H1 (cell line): ENCODE measurements at regions not wholly inside any gene's neighbourhood (a gene's known extent, or its start where the extent isn't known, plus 50 kb on each side); places are given as distances from the start of the nearest gene placed in this dataset.

Source experiments
- CTCF ChIA-PET: fragments of 300-600 bp; sonication (Branson Sonifier 250); formaldehyde crosslinking; loops from one replicate; lab custom pipeline; 2021; ENCODE audit not compliant: partially characterized antibody; lab: Charles Lee
- POLR2A ChIA-PET: fragments of 300-600 bp; sonication (Branson Sonifier 250); formaldehyde crosslinking; loops from one replicate; lab custom pipeline; 2021; ENCODE audit warnings: inconsistent platforms; ENCODE audit not compliant: partially characterized antibody; lab: Charles Lee
- DNase-seq, 2 experiments: peaks; one replicate each; pipeline versions ENCODE4 v3.0.0 to v3.0.0-alpha.2; 2010 to 2022; ENCODE audit warnings: low spot score in 2 of 2, low read depth in 1 of 2, mixed read lengths in 1 of 2
- FAIRE-seq: peaks from 2 replicates; lab custom pipeline; 2011; peaks lifted over from hg19 to GRCh38; lab: Jason Lieb, UNC
- H2AFZ ChIP-seq: 2 replicates; pipeline ENCODE4 v1.8.1; 2012; ENCODE audit warnings: low read length, inconsistent platforms
- H2AK5ac ChIP-seq: 2 replicates; pipeline ENCODE4 v1.6.1; 2013; ENCODE audit warnings: low read depth, low read length
- H2BK120ac ChIP-seq: replicated peaks from 2 replicates; pipeline ENCODE3; 2013; ENCODE audit warnings: low read depth, low read length, inconsistent platforms
- H2BK12ac ChIP-seq: 2 replicates; pipeline ENCODE4 v1.6.1; 2013; ENCODE audit warnings: low read depth, low read length
- H2BK15ac ChIP-seq: 2 replicates; pipeline ENCODE4 v1.6.1; 2013; ENCODE audit warnings: low read length
- H2BK20ac ChIP-seq: 2 replicates; pipeline ENCODE4 v1.6.1; 2013; ENCODE audit warnings: low read length
- H2BK5ac ChIP-seq: 2 replicates; pipeline ENCODE4 v1.6.1; 2013; ENCODE audit warnings: low read depth, low read length
- H3K14ac ChIP-seq: 2 replicates; pipeline ENCODE4 v1.6.1; 2013; ENCODE audit warnings: inconsistent platforms; ENCODE audit not compliant: insufficient read length
- H3K18ac ChIP-seq: 2 replicates; pipeline ENCODE4 v1.6.1; 2013; ENCODE audit warnings: low read length; ENCODE audit errors: extremely low read depth
- H3K23ac ChIP-seq: 2 replicates; pipeline ENCODE4 v1.6.1; 2013; ENCODE audit warnings: inconsistent platforms; ENCODE audit not compliant: insufficient read length
- H3K23me2 ChIP-seq: 2 replicates; pipeline ENCODE4 v1.6.1; 2013; ENCODE audit warnings: low read depth, low read length
- H3K27ac ChIP-seq: 2 replicates; pipeline ENCODE4 v1.6.1; 2011; ENCODE audit warnings: low read depth, low read length, inconsistent platforms
- H3K27me3 ChIP-seq, 4 experiments: replicated peaks in 1 of 4; 1 replicate in 1 of 4; 2 replicates in 3 of 4; pipeline versions ENCODE4 v1.6.1 to v1.8.1; 2011 to 2013; ENCODE audit warnings: low read length in 3 of 4, mild to moderate bottlenecking in 3 of 4, inconsistent platforms in 2 of 4, mixed read lengths in 2 of 4, moderate library complexity in 1 of 4; ENCODE audit not compliant: control insufficient read depth in 3 of 4, insufficient read depth in 3 of 4; ENCODE audit errors: extremely low read depth in 1 of 4
- H3K36me3 ChIP-seq, 4 experiments: 2 replicates each; pipeline versions ENCODE4 v1.6.1 to v1.8.1; 2011 to 2013; ENCODE audit warnings: mild to moderate bottlenecking in 4 of 4, low read length in 3 of 4, moderate library complexity in 2 of 4, control low read depth in 1 of 4, inconsistent platforms in 1 of 4; ENCODE audit not compliant: insufficient read depth in 4 of 4, control insufficient read depth in 2 of 4
- H3K4ac ChIP-seq: replicated peaks from 2 replicates; pipeline ENCODE3; 2013; ENCODE audit warnings: low read length, low read depth, mixed read lengths, inconsistent platforms; ENCODE audit not compliant: insufficient read length
- H3K4me1 ChIP-seq, 4 experiments: replicated peaks in 1 of 4; 1 replicate in 1 of 4; 2 replicates in 3 of 4; pipeline versions ENCODE4 v1.6.1 to v1.8.1; 2011 to 2013; ENCODE audit warnings: low read length in 3 of 4, inconsistent platforms in 2 of 4, mixed read lengths in 1 of 4; ENCODE audit not compliant: insufficient read depth in 4 of 4, control insufficient read depth in 3 of 4
- H3K4me2 ChIP-seq, 2 experiments: 2 replicates each; pipeline versions ENCODE4 v1.6.1 to v1.8.1; 2011 to 2013; ENCODE audit warnings: low read depth in 2 of 2, low read length in 2 of 2, control low read depth in 1 of 2, inconsistent platforms in 1 of 2, mild to moderate bottlenecking in 1 of 2; ENCODE audit not compliant: insufficient read depth in 1 of 2
- H3K4me3 ChIP-seq, 4 experiments: fragments of 200-600, 300-600 bp in 1 of 4; sonication (generic), shearing (Covaris generic), sonication (Bioruptor Twin) in 1 of 4; 2 replicates each; pipeline versions ENCODE4 v1.5.1 to v1.8.1; 2011 to 2016; ENCODE audit warnings: low read length in 4 of 4, low read depth in 3 of 4, control low read depth in 2 of 4, inconsistent platforms in 2 of 4, mild to moderate bottlenecking in 2 of 4, mixed read lengths in 1 of 4, moderate library complexity in 1 of 4; ENCODE audit not compliant: insufficient read depth in 2 of 4; ENCODE audit errors: extremely low read depth in 1 of 4
- H3K56ac ChIP-seq: replicated peaks from 2 replicates; pipeline ENCODE3; 2013; ENCODE audit warnings: low read depth, mild to moderate bottlenecking, mixed read lengths, low read length, inconsistent platforms; ENCODE audit not compliant: insufficient read length
- H3K79me1 ChIP-seq: 2 replicates; pipeline ENCODE4 v1.6.1; 2013; ENCODE audit warnings: low read depth, low read length, control low read depth
- H3K79me2 ChIP-seq, 2 experiments: 2 replicates each; pipeline versions ENCODE4 v1.6.1 to v1.8.1; 2012 to 2013; ENCODE audit warnings: low read length in 2 of 2, mild to moderate bottlenecking in 2 of 2, inconsistent platforms in 1 of 2; ENCODE audit not compliant: insufficient read depth in 2 of 2, control insufficient read depth in 1 of 2
- H3K9ac ChIP-seq, 4 experiments: replicated peaks in 1 of 4; 1 replicate in 1 of 4; 2 replicates in 3 of 4; pipeline versions ENCODE4 v1.6.1 to v1.8.1; 2011 to 2013; ENCODE audit warnings: low read depth in 3 of 4, low read length in 3 of 4, control low read depth in 2 of 4, mild to moderate bottlenecking in 2 of 4, moderate library complexity in 2 of 4, inconsistent platforms in 1 of 4; ENCODE audit errors: extremely low read depth in 1 of 4
- H3K9me3 ChIP-seq, 2 experiments: 2 replicates each; pipeline versions ENCODE4 v1.6.1 to v1.8.1; 2012 to 2013; ENCODE audit warnings: mild to moderate bottlenecking in 2 of 2, moderate library complexity in 2 of 2, control low read depth in 1 of 2, inconsistent platforms in 1 of 2, low read depth in 1 of 2, low read length in 1 of 2, mixed read lengths in 1 of 2; ENCODE audit not compliant: insufficient read depth in 2 of 2
- H4K20me1 ChIP-seq, 2 experiments: replicated peaks in 1 of 2; 2 replicates each; pipeline versions ENCODE3 to v1.8.1; 2011 to 2013; ENCODE audit warnings: inconsistent platforms in 2 of 2, low read length in 2 of 2, mild to moderate bottlenecking in 1 of 2; ENCODE audit not compliant: insufficient read depth in 2 of 2, control insufficient read depth in 1 of 2
- H4K5ac ChIP-seq: 2 replicates; pipeline ENCODE4 v1.6.1; 2013; ENCODE audit warnings: low read length, low read depth, mixed read lengths, inconsistent platforms; ENCODE audit not compliant: insufficient read length
- H4K8ac ChIP-seq: 2 replicates; pipeline ENCODE4 v1.8.0; 2013; ENCODE audit warnings: mild to moderate bottlenecking, moderate library complexity, low read length, inconsistent platforms; ENCODE audit not compliant: insufficient read depth; ENCODE audit errors: extremely low read depth
- H4K91ac ChIP-seq: replicated peaks from 2 replicates; pipeline ENCODE3; 2013; ENCODE audit warnings: low read length, mixed read lengths, inconsistent platforms; ENCODE audit not compliant: insufficient read length
- ASH2L ChIP-seq: fragments of 200-600, 300-600 bp; sonication (generic); IDR thresholded peaks from one replicate; pipeline ENCODE4 v1.7.1; 2017; ENCODE audit warnings: low read length
- HDAC6 ChIP-seq: IDR thresholded peaks from one replicate; pipeline ENCODE4 v1.7.1; 2012; ENCODE audit warnings: low read depth, mild to moderate bottlenecking, inconsistent platforms, low read length, moderate library complexity
- JUN ChIP-seq: IDR thresholded peaks from 2 replicates; pipeline ENCODE4 v1.6.1; 2011; ENCODE audit warnings: low read depth, mild to moderate bottlenecking, improper control_type of control experiment, low read length
- POLR2A ChIP-seq, 2 experiments: IDR thresholded peaks; 1 replicate in 1 of 2; 2 replicates in 1 of 2; pipeline ENCODE4 v1.6.1; 2011; ENCODE audit warnings: low read depth in 2 of 2, low read length in 2 of 2, mild to moderate bottlenecking in 2 of 2; ENCODE audit errors: control extremely low read depth in 1 of 2
- SRF ChIP-seq: IDR thresholded peaks from 2 replicates; pipeline ENCODE4 v1.6.1; 2011; ENCODE audit warnings: mild to moderate bottlenecking, low read depth, low read length, moderate library complexity
- TAF7 ChIP-seq: optimal IDR thresholded peaks from 2 replicates; pipeline ENCODE3; 2011; ENCODE audit warnings: low read depth, mild to moderate bottlenecking, inconsistent platforms, low read length, moderate library complexity, borderline replicate concordance
- USF2 ChIP-seq: IDR thresholded peaks from 2 replicates; pipeline ENCODE4 v1.6.1; 2011; ENCODE audit warnings: low read length, improper control_type of control experiment
- WGBS, 2 experiments: shearing (Covaris generic) in 1 of 2; methylation state at CpG; one replicate each; pipeline versions ENCODE4 v1.1.6 to v1.1.7; 2013 to 2015; ENCODE audit warnings: low lambda C conversion rate in 2 of 2, mixed read lengths in 2 of 2, inconsistent platforms in 1 of 2, low coverage in 1 of 2, missing lambda C conversion rate in 1 of 2; ENCODE audit not compliant: insufficient replicate concordance in 2 of 2, insufficient coverage in 1 of 2, insufficient read length in 1 of 2; ENCODE audit errors: extremely low coverage in 1 of 2, missing lambda C conversion rate in 1 of 2; 5-methylcytosine and 5-hydroxymethylcytosine counted together
- TF ChIP-seq, protein P1 (sequence below): IDR thresholded peaks from 2 replicates; pipeline ENCODE4 v1.6.1; 2012; ENCODE audit warnings: low read length, inconsistent platforms

- Histone ChIP-seq H3K9ac (no peak overlapping the region), H3K79me1 (no peaks in the 10 kb centered on the region), H2BK20ac (no peak overlapping the region), H3K56ac (no peak overlapping the region), H4K5ac (no peak overlapping the region), H3K4me1 (peaks cover 0 to 8% (median 3%) of the 10 kb centered on the region in 4 experiments; a peak in 2 of 7 replicates), H2BK5ac (no peak overlapping the region), H3K18ac (no peak overlapping the region), H2BK15ac (no peak overlapping the region), H2AK5ac (no peak overlapping the region), H4K91ac (no peak overlapping the region), H3K14ac (no peak overlapping the region), H2BK12ac (no peak overlapping the region), H3K23me2 (no peaks in the 10 kb centered on the region), H3K4me3 (no peak overlapping the region), H3K4me2 (no peak overlapping the region), H2AFZ (no peak overlapping the region), H4K8ac (no peak overlapping the region), H3K79me2 (no peaks in the 10 kb centered on the region), H4K20me1 (no peaks in the 10 kb centered on the region), H3K27ac (no peak overlapping the region), H3K23ac (no peak overlapping the region), H3K4ac (no peak overlapping the region), H3K27me3 (no peaks in the 10 kb centered on the region), H2BK120ac (no peak overlapping the region), H3K36me3 (no peaks in the 10 kb centered on the region), H3K9me3 (no peaks in the 10 kb centered on the region)
- no peak for DNase-seq
- FAIRE-seq = peak; percentile 39
- ChIA-PET POLR2A (no interaction called here), CTCF (interaction anchor here (1.9 kb wide), 1 partner anchor 8 kb away, joined by 5 read pairs; no protein-coding TSS in a partner anchor)
- WGBS, 2 experiments = 94% methylated on average over 1 of the region's 1 CpG; no CpG with 5 or more reads in 1 of the 2 experiments
- no peak for TF ChIP-seq TAF7
- no peak for TF ChIP-seq HDAC6
- no peak for TF ChIP-seq SRF
- TF ChIP-seq, protein P1, sequence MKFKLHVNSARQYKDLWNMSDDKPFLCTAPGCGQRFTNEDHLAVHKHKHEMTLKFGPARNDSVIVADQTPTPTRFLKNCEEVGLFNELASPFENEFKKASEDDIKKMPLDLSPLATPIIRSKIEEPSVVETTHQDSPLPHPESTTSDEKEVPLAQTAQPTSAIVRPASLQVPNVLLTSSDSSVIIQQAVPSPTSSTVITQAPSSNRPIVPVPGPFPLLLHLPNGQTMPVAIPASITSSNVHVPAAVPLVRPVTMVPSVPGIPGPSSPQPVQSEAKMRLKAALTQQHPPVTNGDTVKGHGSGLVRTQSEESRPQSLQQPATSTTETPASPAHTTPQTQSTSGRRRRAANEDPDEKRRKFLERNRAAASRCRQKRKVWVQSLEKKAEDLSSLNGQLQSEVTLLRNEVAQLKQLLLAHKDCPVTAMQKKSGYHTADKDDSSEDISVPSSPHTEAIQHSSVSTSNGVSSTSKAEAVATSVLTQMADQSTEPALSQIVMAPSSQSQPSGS = no peak
- no peak for TF ChIP-seq USF2
- TF ChIP-seq ASH2L = no peak
- TF ChIP-seq POLR2A (IDR thresholded peaks at IDR 0.05; ENCODE audit: control extremely low read depth in 1 of 2, low read depth in 2 of 2, low read length in 2 of 2) = no peak
- TF ChIP-seq JUN = no peak
Measured at GRCh38 chr13:47133011-47133445, 236.2 kb upstream of the HTR2A start.
